ENCODE measurements at regions not wholly inside any gene's neighbourhood (a gene's known extent, or its start where the extent isn't known, plus 50 kb on each side); places are given as distances from the start of the nearest gene placed in this dataset.
"Not testable (repeated sequence)": the region's sequence is repeated elsewhere in the genome, so short reads cannot be mapped to it uniquely, and the experiment has no call there.

DNA sequence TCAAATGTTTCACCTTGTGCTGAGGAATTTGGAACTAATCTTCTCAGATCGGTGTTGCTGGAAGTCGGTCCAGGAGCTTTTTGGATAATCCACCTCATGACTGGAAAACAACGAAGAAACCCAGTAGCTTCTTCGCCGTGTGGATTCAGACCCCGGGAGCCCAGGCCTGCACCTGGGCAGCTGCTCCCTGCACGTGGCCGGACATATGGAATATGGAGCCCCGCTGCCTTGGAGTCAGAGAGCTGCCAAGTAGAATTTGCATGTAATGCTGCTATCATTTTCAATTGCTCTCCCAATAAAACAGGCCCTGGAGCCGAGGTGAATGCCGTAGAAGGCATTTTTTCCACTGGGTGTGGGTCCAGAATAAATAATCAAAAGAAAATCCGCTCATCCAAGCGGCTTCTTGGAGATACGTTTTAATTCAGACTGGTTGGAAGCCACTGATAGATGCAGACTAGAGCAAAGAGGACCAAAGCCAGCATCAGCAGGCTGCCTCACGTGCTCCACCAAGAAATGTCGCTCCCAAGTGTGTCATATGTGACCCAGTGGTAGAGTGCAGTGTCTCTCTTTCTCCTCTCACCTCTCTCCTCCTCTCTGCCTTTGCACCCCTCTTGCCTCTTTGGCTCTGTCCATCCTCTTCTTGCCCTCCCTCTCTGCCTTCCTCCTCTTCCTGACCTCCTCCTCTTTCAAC lies 115.3 kb downstream of the ZNF664 start:
- Histone ChIP-seq H3K27ac (ENCODE audit: low read depth, low read length) (no peak overlapping the region), H3K9me2 (ENCODE audit: insufficient read depth) (no peaks in the 10 kb centered on the region), H3K9me3 (ENCODE audit: control insufficient read depth in 1 of 2, insufficient read depth in 1 of 2, low read depth in 1 of 2, low read length in 2 of 2) (peaks cover 0 to 4% of the 10 kb centered on the region in 2 experiments; a peak in 1 of 4 replicates), H2AFZ (ENCODE audit: low read depth, low read length, poor library complexity, severe bottlenecking) (no peak overlapping the region), H3K27me3 (ENCODE audit: insufficient read depth, low read length) (no peaks in the 10 kb centered on the region), H3K9ac (ENCODE audit: low read length) (no peak overlapping the region), H3K4me2 (ENCODE audit: low read length) (no peak overlapping the region), H3K79me2 (ENCODE audit: insufficient read depth, low read length) (no peaks in the 10 kb centered on the region), H4K20me1 (ENCODE audit: insufficient read depth) (no peaks in the 10 kb centered on the region), H3K36me3 (ENCODE audit: control insufficient read depth in 1 of 2, insufficient read depth in 2 of 2, low read length in 2 of 2) (no peaks in the 10 kb centered on the region), H3K4me1 (ENCODE audit: control insufficient read depth in 1 of 2, insufficient read depth in 2 of 2, low read length in 2 of 2) (no peaks in the 10 kb centered on the region), H3K4me3 (replicated peaks in 1 of 2; ENCODE audit: low read depth in 1 of 2, low read length in 2 of 2) (no peak overlapping the region)
- TF ChIP-seq RAD21 (IDR thresholded peaks at IDR 0.05; ENCODE audit: low read depth) (no peak), TCF7L2 (IDR thresholded peaks at IDR 0.05; ENCODE audit: borderline replicate concordance, extremely low read depth, insufficient read depth, insufficient read length) (no peak), EGR1 (IDR thresholded peaks at IDR 0.05; ENCODE audit: low read depth) (no peak), CBX3 (IDR thresholded peaks at IDR 0.05; ENCODE audit: low read depth) (no peak), EZH2phosphoT487 (IDR thresholded peaks at IDR 0.05; ENCODE audit: borderline replicate concordance) (no peak), FOSL1 (IDR thresholded peaks at IDR 0.05; ENCODE audit: low read depth) (no peak)
- TF ChIP-seq, protein P1, sequence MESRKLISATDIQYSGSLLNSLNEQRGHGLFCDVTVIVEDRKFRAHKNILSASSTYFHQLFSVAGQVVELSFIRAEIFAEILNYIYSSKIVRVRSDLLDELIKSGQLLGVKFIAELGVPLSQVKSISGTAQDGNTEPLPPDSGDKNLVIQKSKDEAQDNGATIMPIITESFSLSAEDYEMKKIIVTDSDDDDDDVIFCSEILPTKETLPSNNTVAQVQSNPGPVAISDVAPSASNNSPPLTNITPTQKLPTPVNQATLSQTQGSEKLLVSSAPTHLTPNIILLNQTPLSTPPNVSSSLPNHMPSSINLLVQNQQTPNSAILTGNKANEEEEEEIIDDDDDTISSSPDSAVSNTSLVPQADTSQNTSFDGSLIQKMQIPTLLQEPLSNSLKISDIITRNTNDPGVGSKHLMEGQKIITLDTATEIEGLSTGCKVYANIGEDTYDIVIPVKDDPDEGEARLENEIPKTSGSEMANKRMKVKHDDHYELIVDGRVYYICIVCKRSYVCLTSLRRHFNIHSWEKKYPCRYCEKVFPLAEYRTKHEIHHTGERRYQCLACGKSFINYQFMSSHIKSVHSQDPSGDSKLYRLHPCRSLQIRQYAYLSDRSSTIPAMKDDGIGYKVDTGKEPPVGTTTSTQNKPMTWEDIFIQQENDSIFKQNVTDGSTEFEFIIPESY (IDR thresholded peaks at IDR 0.05; ENCODE audit: extremely low read depth, insufficient replicate concordance, low read length), result no peak
- TF ChIP-seq, protein P2, sequence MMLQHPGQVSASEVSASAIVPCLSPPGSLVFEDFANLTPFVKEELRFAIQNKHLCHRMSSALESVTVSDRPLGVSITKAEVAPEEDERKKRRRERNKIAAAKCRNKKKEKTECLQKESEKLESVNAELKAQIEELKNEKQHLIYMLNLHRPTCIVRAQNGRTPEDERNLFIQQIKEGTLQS (IDR thresholded peaks at IDR 0.05), result no peak
- DNase-seq (ENCODE audit: low read depth, low spot score) (no peak), ATAC-seq (no peak)
- ChIA-PET CTCF (no interaction called here), POLR2A (no interaction called here), RAD21 (ENCODE audit: low non-redundant PET in 1 of 2, low total read pairs in 2 of 2, uncharacterized antibody in 2 of 2, unreplicated experiment in 2 of 2) (no interaction called here)
- intact Hi-C loops (cut with micrococcal nuclease), result no loop called here
- BruUV-seq (replicated peaks), result no TSS peak

DNA sequence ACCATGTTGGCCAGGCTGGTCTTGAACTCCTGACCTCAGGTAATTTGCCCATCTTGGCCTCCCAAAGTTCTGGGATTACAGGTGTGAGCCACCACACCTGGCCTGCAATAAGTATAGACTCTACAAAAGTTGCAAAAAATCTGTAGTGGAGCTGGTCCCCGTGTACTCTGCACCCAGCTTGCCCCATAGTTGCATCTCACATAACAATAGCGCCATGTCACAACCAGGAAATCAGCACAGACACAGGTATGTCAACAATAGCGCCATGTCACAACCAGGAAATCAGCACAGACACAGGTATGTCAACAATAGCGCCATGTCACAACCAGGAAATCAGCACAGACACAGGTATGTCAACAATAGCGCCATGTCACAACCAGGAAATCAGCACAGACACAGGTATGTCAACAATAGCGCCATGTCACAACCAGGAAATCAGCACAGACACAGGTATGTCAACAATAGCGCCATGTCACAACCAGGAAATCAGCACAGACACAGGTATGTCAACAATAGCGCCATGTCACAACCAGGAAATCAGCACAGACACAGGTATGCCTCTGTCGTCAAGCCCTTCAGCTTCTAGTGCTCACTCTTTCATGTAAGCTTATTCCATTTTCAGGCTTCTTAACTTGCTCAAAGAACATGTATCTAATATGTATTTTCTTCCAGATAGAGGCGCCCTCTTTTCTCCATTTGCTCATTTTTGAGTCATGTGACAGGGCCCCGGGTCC lies 116.3 kb downstream of the ZNF664 start:
- H3K4me3 ChIP-seq (replicated peaks in 1 of 2; ENCODE audit: low read depth in 1 of 2, low read length in 2 of 2); POLR2A ChIA-PET; H3K27me3 ChIP-seq (ENCODE audit: insufficient read depth, low read length); H4K20me1 ChIP-seq (ENCODE audit: insufficient read depth); H3K9ac ChIP-seq (ENCODE audit: low read length); CTCF ChIA-PET; H3K36me3 ChIP-seq (ENCODE audit: control insufficient read depth in 1 of 2, insufficient read depth in 2 of 2, low read length in 2 of 2); ATAC-seq; H2AFZ ChIP-seq (ENCODE audit: low read depth, low read length, poor library complexity, severe bottlenecking); H3K79me2 ChIP-seq (ENCODE audit: insufficient read depth, low read length); H3K9me3 ChIP-seq (ENCODE audit: control insufficient read depth in 1 of 2, insufficient read depth in 1 of 2, low read depth in 1 of 2, low read length in 2 of 2); H3K9me2 ChIP-seq (ENCODE audit: insufficient read depth); DNase-seq (ENCODE audit: low read depth, low spot score); H3K27ac ChIP-seq (ENCODE audit: low read depth, low read length); H3K4me1 ChIP-seq (ENCODE audit: control insufficient read depth in 1 of 2, insufficient read depth in 2 of 2, low read length in 2 of 2); RAD21 ChIA-PET (ENCODE audit: low non-redundant PET in 1 of 2, low total read pairs in 2 of 2, uncharacterized antibody in 2 of 2, unreplicated experiment in 2 of 2); H3K4me2 ChIP-seq (ENCODE audit: low read length); intact Hi-C loops (cut with micrococcal nuclease); BruUV-seq (replicated peaks): not testable (repeated sequence)
